Mucosa of rectum (tissue), 2 donors: ENCODE measurements at regions not wholly inside any gene's neighbourhood (a gene's known extent, or its start where the extent isn't known, plus 50 kb on each side); places are given as distances from the start of the nearest gene placed in this dataset.
A peak's percentile ranks its signal among the peaks of the same experiment; 100 is the strongest.

ENCODE experiments used
- H3K27ac ChIP-seq, 2 donors: one replicate each; pipeline ENCODE4 v1.7.0; 2013; ENCODE audit warnings: inconsistent platforms in 2 of 2, low read depth in 2 of 2, low read length in 2 of 2
- H3K27me3 ChIP-seq, 2 donors: one replicate each; pipeline ENCODE4 v1.7.0; 2013; ENCODE audit warnings: low read length in 2 of 2; ENCODE audit not compliant: control insufficient read depth in 2 of 2, insufficient read depth in 2 of 2
- H3K36me3 ChIP-seq, 2 donors: one replicate each; pipeline ENCODE4 v1.7.0; 2013; ENCODE audit warnings: low read length in 2 of 2; ENCODE audit not compliant: control insufficient read depth in 2 of 2, insufficient read depth in 2 of 2
- H3K4me1 ChIP-seq, 2 donors: one replicate each; pipeline ENCODE4 v1.7.0; 2013; ENCODE audit warnings: low read length in 2 of 2, mild to moderate bottlenecking in 1 of 2; ENCODE audit not compliant: control insufficient read depth in 2 of 2, insufficient read depth in 2 of 2
- H3K4me3 ChIP-seq, 2 donors: one replicate each; pipeline ENCODE4 v1.7.0; 2013; ENCODE audit warnings: low read length in 2 of 2
- H3K9ac ChIP-seq, 2 donors: one replicate each; pipeline ENCODE4 v1.7.0; 2013; ENCODE audit warnings: low read length in 2 of 2, low read depth in 1 of 2, mild to moderate bottlenecking in 1 of 2
- H3K9me3 ChIP-seq, 2 donors: one replicate each; pipeline ENCODE4 v1.7.0; 2013; ENCODE audit warnings: low read length in 2 of 2; ENCODE audit not compliant: control insufficient read depth in 2 of 2
- donor health status: healthy.
- donor health status: Normal muscosa, but diverticular disease.

GRCh38 chr21:39084073-39084472 lies 99.2 kb downstream of the PSMG1 start:
- H3K27me3 ChIP-seq = no peaks in the 10 kb centered on the region
- no peak overlapping the region for H3K4me3 ChIP-seq
- no peaks in the 10 kb centered on the region for H3K9me3 ChIP-seq
- peak overlapping the region in 1 of 2 donors; percentile 76 for H3K27ac ChIP-seq
- peaks cover 15 to 23% of the 10 kb centered on the region in 2 donors for H3K4me1 ChIP-seq
- no peak overlapping the region for H3K9ac ChIP-seq
- H3K36me3 ChIP-seq = no peaks in the 10 kb centered on the region

- H3K27ac ChIP-seq = peak overlapping the region; percentile 69 to 76
- H3K36me3 ChIP-seq = no peaks in the 10 kb centered on the region
- peaks cover 15 to 23% of the 10 kb centered on the region in 2 donors for H3K4me1 ChIP-seq
- no peaks in the 10 kb centered on the region for H3K27me3 ChIP-seq
- H3K9me3 ChIP-seq = no peaks in the 10 kb centered on the region
- peak overlapping the region in 1 of 2 donors; percentile 40 for H3K9ac ChIP-seq
- H3K4me3 ChIP-seq = peak overlapping the region; percentile 29 to 62
Observed at GRCh38 chr21:39083377-39084008, 99.8 kb downstream of the PSMG1 start.

- H3K4me1 ChIP-seq = peaks cover 15 to 23% of the 10 kb centered on the region in 2 donors
- peak overlapping the region; percentile 8 to 40 for H3K9ac ChIP-seq
- no peaks in the 10 kb centered on the region for H3K27me3 ChIP-seq
- no peaks in the 10 kb centered on the region for H3K36me3 ChIP-seq
- peak overlapping the region; percentile 50 to 62 for H3K4me3 ChIP-seq
- peak overlapping the region; percentile 69 to 76 for H3K27ac ChIP-seq
- no peaks in the 10 kb centered on the region for H3K9me3 ChIP-seq
Observed at GRCh38 chr21:39082656-39083376, 100.4 kb downstream of the PSMG1 start.

GRCh38 chr21:39080366-39080765 lies 102.9 kb downstream of the PSMG1 start:
- Histone ChIP-seq H3K27ac (no peak overlapping the region), H3K9me3 (no peaks in the 10 kb centered on the region), H3K4me1 (peaks cover 15 to 23% of the 10 kb centered on the region in 2 donors), H3K27me3 (no peaks in the 10 kb centered on the region), H3K4me3 (no peak overlapping the region), H3K36me3 (no peaks in the 10 kb centered on the region), H3K9ac (no peak overlapping the region)

GRCh38 chr21:39079617-39080016 lies 103.6 kb downstream of the PSMG1 start:
- H3K4me1 ChIP-seq = peaks cover 15 to 23% of the 10 kb centered on the region in 2 donors
- no peaks in the 10 kb centered on the region for H3K27me3 ChIP-seq
- H3K9ac ChIP-seq = no peak overlapping the region
- no peaks in the 10 kb centered on the region for H3K9me3 ChIP-seq
- peak overlapping the region; percentile 56 to 66 for H3K27ac ChIP-seq
- H3K36me3 ChIP-seq = no peaks in the 10 kb centered on the region
- H3K4me3 ChIP-seq = no peak overlapping the region

GRCh38 chr21:39078322-39079065 lies 104.8 kb downstream of the PSMG1 start:
- Histone ChIP-seq H3K27ac (peak overlapping the region; percentile 51 to 66), H3K4me1 (peaks cover 9 to 18% of the 10 kb centered on the region in 2 donors)

GRCh38 chr21:39077876-39078275 lies 105.4 kb downstream of the PSMG1 start:
- H3K9me3 ChIP-seq = no peaks in the 10 kb centered on the region
- H3K4me3 ChIP-seq = no peak overlapping the region
- no peaks in the 10 kb centered on the region for H3K27me3 ChIP-seq
- H3K9ac ChIP-seq = no peak overlapping the region
- H3K36me3 ChIP-seq = no peaks in the 10 kb centered on the region
- peak overlapping the region; percentile 51 to 57 for H3K27ac ChIP-seq
- H3K4me1 ChIP-seq = peaks cover 7 to 13% of the 10 kb centered on the region in 2 donors

More at GRCh38 chr21:39078322-39079065, 104.8 kb downstream of the PSMG1 start:
- H3K4me3 ChIP-seq = no peak overlapping the region
- no peaks in the 10 kb centered on the region for H3K27me3 ChIP-seq
- no peaks in the 10 kb centered on the region for H3K9me3 ChIP-seq
- no peak overlapping the region for H3K9ac ChIP-seq
- no peaks in the 10 kb centered on the region for H3K36me3 ChIP-seq

- no peaks in the 10 kb centered on the region for H3K27me3 ChIP-seq
- no peak overlapping the region for H3K27ac ChIP-seq
Observed at GRCh38 chr21:39074508-39074907, 108.7 kb downstream of the PSMG1 start.

GRCh38 chr21:39073717-39074116 lies 109.5 kb downstream of the PSMG1 start:
- no peak overlapping the region for H3K4me3 ChIP-seq
- no peaks in the 10 kb centered on the region for H3K27me3 ChIP-seq
- H3K9ac ChIP-seq = no peak overlapping the region
- no peaks in the 10 kb centered on the region for H3K9me3 ChIP-seq
- H3K4me1 ChIP-seq = no peaks in the 10 kb centered on the region
- H3K36me3 ChIP-seq = no peaks in the 10 kb centered on the region
- H3K27ac ChIP-seq = no peak overlapping the region

More at GRCh38 chr21:39074508-39074907, 108.7 kb downstream of the PSMG1 start:
- H3K9ac ChIP-seq = no peak overlapping the region
- H3K4me1 ChIP-seq = no peaks in the 10 kb centered on the region
- H3K9me3 ChIP-seq = no peaks in the 10 kb centered on the region
- H3K36me3 ChIP-seq = no peaks in the 10 kb centered on the region
- H3K4me3 ChIP-seq = no peak overlapping the region

GRCh38 chr21:39073063-39073462 lies 110.2 kb downstream of the PSMG1 start:
- no peaks in the 10 kb centered on the region for H3K9me3 ChIP-seq
- H3K4me1 ChIP-seq = no peaks in the 10 kb centered on the region
- H3K27me3 ChIP-seq = no peaks in the 10 kb centered on the region
- H3K4me3 ChIP-seq = no peak overlapping the region
- H3K36me3 ChIP-seq = no peaks in the 10 kb centered on the region
- peak overlapping the region in 1 of 2 donors; percentile 23 for H3K27ac ChIP-seq
- H3K9ac ChIP-seq = no peak overlapping the region
